Stomach (tissue), 8 donors: ENCODE measurements at regions not wholly inside any gene's neighbourhood (a gene's known extent, or its start where the extent isn't known, plus 50 kb on each side); places are given as distances from the start of the nearest gene placed in this dataset.

ENCODE experiments used
- DNase-seq, 2 donors: peaks; one replicate each; pipeline versions ENCODE4 v3.0.0 to v3.0.0-alpha.2; 2013 to 2019
- H3K27ac ChIP-seq, 5 donors: fragments of 200-600 bp in 4 of 5; sonication (generic) in 4 of 5; one replicate each; pipeline ENCODE4 v1.5.1; 2013 to 2019; ENCODE audit warnings: mild to moderate bottlenecking in 1 of 5, moderate library complexity in 1 of 5
- H3K27me3 ChIP-seq, 3 donors: fragments of 200-600 bp; sonication (generic); one replicate each; pipeline ENCODE4 v1.5.1; 2017 to 2019; ENCODE audit warnings: mixed run types in 1 of 3
- H3K36me3 ChIP-seq, 4 donors: fragments of 200-600 bp; sonication (generic); 1 replicate in 3 of 4; 2 replicates in 1 of 4; pipeline ENCODE4 v1.5.1; 2016 to 2019
- H3K4me1 ChIP-seq, 4 donors: fragments of 200-600 bp; sonication (generic); one replicate each; pipeline ENCODE4 v1.5.1; 2016 to 2019
- H3K4me3 ChIP-seq, 4 donors: fragments of 200-600 bp; sonication (generic) in 3 of 4; one replicate each; pipeline ENCODE4 v1.5.1; 2016 to 2019; ENCODE audit warnings: mild to moderate bottlenecking in 1 of 4
- H3K9me3 ChIP-seq, 4 donors: fragments of 200-600 bp; sonication (generic); one replicate each; pipeline ENCODE4 v1.5.1; 2016 to 2019
- EP300 ChIP-seq: sonication (generic); formaldehyde crosslinking; IDR thresholded peaks from one replicate; pipeline ENCODE4 v1.6.1; 2017; ENCODE audit warnings: antibody characterized with exemption
- POLR2A ChIP-seq, 4 donors: fragments of 450-650 bp; IDR thresholded peaks; one replicate each; pipeline ENCODE4 v1.6.1; 2016; ENCODE audit warnings: antibody characterized with exemption in 4 of 4, control low read depth in 2 of 4, mild to moderate bottlenecking in 1 of 4, moderate library complexity in 1 of 4
- POLR2AphosphoS5 ChIP-seq, 3 donors: sonication (generic); formaldehyde crosslinking; IDR thresholded peaks; one replicate each; pipeline ENCODE4 v1.6.1; 2016; ENCODE audit warnings: antibody characterized with exemption in 3 of 3
- WGBS, 5 donors: extraction: QIAGEN DNeasy Blood & Tissue Kit in 3 of 5; methylation state at CpG; one replicate each; pipeline versions ENCODE4 v1.1.5 to v1.1.7; 2013 to 2018; 5-methylcytosine and 5-hydroxymethylcytosine counted together
- intact Hi-C: fragments of 100-400 bp; cut with DNase I; formaldehyde crosslinking; loops from one replicate; pipeline ENCODE4 v1.15.1; 2023; ENCODE audit warnings: low total_unique reads
- TF ChIP-seq, protein P1 (sequence below), 7 experiments: fragments of 450-650 bp in 4 of 7; fragments of 200-600 bp in 3 of 7; sonication (generic) in 3 of 7; IDR thresholded peaks; one replicate each; pipeline ENCODE4 v1.5.1; 2016 to 2019; ENCODE audit warnings: antibody characterized with exemption in 7 of 7, control low read depth in 2 of 7, mild to moderate bottlenecking in 1 of 7
- donor health status: healthy with polysubstance abuse.
- donor health status: Bipolar disorder and iron deficiency.
- donor health status: healthy.

DNA sequence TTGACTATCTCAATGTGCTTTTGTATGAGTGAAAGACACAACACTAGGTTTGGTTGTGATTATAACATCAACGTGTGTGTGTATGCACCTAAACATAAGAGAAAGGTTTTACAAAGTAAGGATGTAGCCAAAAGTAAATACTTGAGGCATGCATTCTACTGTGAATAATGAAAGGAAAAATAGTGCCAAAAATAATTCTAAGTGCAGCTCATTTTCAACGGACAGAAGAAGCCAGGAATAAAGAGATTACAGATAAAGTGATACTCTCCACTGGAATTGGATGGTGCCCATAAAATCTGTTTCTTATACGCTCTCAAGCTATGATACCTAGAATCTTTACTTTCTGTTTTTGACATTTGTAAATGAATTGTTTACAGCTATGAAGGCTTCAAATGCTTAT lies 135.0 kb upstream of the TMEM72 start:
- Histone ChIP-seq H3K9me3 (no peaks in the 10 kb centered on the region), H3K4me3 (no peak overlapping the region), H3K4me1 (peaks cover 0 to 18% (median 11%) of the 10 kb centered on the region in 4 donors), H3K27me3 (no peaks in the 10 kb centered on the region), H3K27ac (no peak overlapping the region), H3K36me3 (no peaks in the 10 kb centered on the region)
- no peak for TF ChIP-seq POLR2A (IDR thresholded peaks at IDR 0.05)
- TF ChIP-seq, protein P1, sequence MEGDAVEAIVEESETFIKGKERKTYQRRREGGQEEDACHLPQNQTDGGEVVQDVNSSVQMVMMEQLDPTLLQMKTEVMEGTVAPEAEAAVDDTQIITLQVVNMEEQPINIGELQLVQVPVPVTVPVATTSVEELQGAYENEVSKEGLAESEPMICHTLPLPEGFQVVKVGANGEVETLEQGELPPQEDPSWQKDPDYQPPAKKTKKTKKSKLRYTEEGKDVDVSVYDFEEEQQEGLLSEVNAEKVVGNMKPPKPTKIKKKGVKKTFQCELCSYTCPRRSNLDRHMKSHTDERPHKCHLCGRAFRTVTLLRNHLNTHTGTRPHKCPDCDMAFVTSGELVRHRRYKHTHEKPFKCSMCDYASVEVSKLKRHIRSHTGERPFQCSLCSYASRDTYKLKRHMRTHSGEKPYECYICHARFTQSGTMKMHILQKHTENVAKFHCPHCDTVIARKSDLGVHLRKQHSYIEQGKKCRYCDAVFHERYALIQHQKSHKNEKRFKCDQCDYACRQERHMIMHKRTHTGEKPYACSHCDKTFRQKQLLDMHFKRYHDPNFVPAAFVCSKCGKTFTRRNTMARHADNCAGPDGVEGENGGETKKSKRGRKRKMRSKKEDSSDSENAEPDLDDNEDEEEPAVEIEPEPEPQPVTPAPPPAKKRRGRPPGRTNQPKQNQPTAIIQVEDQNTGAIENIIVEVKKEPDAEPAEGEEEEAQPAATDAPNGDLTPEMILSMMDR (IDR thresholded peaks at IDR 0.05) = no peak
- no peak for TF ChIP-seq POLR2AphosphoS5 (IDR thresholded peaks at IDR 0.05)
- no peak for TF ChIP-seq EP300
- no peak for DNase-seq
- 48 to 69% (median 57%) methylated on average over 3 of the region's 3 CpGs for WGBS, 5 donors
- intact Hi-C loops = no loop called here

DNA sequence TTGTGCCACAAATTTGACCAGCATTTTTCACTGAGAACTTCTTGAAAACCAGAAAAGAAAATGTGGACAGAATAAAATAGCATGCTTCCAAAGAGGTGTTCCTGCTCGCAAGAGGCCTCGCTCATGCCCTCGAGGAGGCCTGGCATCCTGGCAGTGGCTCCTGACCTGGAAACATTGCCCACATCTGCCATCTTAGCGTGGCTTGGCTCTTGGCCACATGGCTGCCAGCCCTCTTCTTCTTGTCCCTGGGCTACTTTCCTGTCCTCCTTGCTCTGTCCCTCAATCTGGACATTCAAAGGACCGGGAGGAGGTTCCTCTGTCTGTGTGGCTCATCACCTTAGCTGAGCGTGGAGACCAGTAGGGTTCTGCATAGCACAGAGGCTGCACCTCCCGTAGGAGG lies 131.6 kb upstream of the TMEM72 start:
- no peaks in the 10 kb centered on the region for H3K36me3 ChIP-seq
- no peak overlapping the region for H3K27ac ChIP-seq
- H3K9me3 ChIP-seq = no peaks in the 10 kb centered on the region
- WGBS, 5 donors = 73 to 86% (median 78%) methylated on average over 7 of the region's 7 CpGs
- H3K27me3 ChIP-seq = no peaks in the 10 kb centered on the region
- intact Hi-C loops = no loop called here
- H3K4me3 ChIP-seq = no peak overlapping the region
- TF ChIP-seq EP300 (no peak), POLR2A (IDR thresholded peaks at IDR 0.05) (no peak), POLR2AphosphoS5 (IDR thresholded peaks at IDR 0.05) (no peak)
- TF ChIP-seq, protein P1 (IDR thresholded peaks at IDR 0.05) = no peak
- peaks cover 0 to 18% (median 3%) of the 10 kb centered on the region in 4 donors for H3K4me1 ChIP-seq
- no peak for DNase-seq

DNA sequence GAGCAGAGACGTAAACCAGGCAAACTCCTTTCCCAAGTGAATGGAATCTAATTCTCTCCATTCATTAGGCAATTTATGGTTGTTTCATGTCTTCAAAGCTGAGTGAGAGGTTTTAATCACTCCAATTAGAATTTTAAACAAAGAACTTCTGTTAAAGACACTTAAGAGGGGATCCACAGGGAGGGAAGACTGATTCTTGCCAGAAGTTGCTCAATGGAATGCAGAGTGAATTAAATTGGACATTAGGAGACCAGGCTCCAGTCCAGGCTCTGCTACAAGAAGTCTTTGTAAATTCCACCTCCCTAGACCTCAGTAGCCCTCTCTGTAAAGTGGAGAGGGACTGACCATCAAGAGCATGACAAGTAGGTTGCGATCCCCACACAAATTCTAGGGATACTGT lies 130.7 kb upstream of the TMEM72 start:
- Histone ChIP-seq H3K4me1 (peaks cover 0 to 9% (median under 1%) of the 10 kb centered on the region in 4 donors), H3K36me3 (no peaks in the 10 kb centered on the region), H3K27ac (no peak overlapping the region), H3K27me3 (no peaks in the 10 kb centered on the region), H3K4me3 (no peak overlapping the region), H3K9me3 (no peaks in the 10 kb centered on the region)
- intact Hi-C loops = no loop called here
- no peak for TF ChIP-seq POLR2AphosphoS5 (IDR thresholded peaks at IDR 0.05)
- 74 to 88% (median 86%) methylated on average over 2 of the region's 2 CpGs for WGBS, 5 donors
- no peak for DNase-seq

DNA sequence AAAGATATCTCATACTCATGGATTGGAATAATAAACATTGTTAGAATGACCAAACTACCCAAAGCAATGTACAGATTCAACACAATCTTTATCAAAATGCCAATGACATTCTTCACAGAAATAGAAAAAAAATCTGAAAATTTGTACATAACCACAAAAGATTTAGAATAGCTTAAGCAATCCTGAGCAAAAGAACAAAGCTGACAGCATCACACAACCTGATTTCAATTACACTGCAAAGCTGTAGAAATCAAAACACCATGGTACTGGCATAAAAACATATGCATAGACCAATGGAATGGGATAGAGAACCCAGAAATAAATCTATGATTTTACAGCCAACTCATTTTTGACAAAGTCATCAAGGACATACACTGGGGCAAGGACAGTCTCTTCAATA lies 130.0 kb upstream of the TMEM72 start:
- no peaks in the 10 kb centered on the region for H3K27me3 ChIP-seq
- H3K9me3 ChIP-seq = no peaks in the 10 kb centered on the region
- DNase-seq = no peak
- peaks cover 0 to 4% (median 0%) of the 10 kb centered on the region in 4 donors for H3K4me1 ChIP-seq
- H3K36me3 ChIP-seq = no peaks in the 10 kb centered on the region
- intact Hi-C loops = no loop called here
- H3K27ac ChIP-seq = no peak overlapping the region
- no peak overlapping the region for H3K4me3 ChIP-seq
- TF ChIP-seq, protein P1 (IDR thresholded peaks at IDR 0.05) = no peak
- TF ChIP-seq EP300 (no peak), POLR2AphosphoS5 (IDR thresholded peaks at IDR 0.05) (no peak), POLR2A (IDR thresholded peaks at IDR 0.05) (no peak)

DNA sequence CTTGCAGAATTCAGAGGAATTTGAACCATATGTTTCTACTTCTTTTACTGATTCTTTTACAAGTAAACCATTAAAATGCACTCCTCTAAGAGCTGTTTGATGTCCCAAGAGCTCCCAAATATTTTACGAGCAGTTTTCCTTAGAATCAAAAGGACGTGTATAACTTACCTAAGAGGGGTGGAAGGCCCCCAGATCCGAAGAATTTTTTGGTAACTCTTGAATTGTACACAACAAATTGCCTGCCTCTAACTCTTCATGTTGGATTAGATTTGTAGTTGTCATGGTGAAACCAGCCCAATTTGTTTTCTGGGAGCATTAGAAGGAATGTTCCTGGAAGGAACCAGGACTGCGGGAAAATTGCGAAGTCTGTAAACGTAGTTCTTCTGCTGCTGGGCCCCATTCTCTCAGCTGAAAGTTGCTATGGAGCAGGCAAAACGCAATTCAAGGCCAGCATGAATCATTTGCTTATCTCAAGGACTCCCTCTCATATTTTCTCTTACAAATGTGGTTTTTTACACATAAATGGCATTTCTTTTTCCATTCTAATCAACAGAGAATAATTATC lies 124.8 kb upstream of the TMEM72 start:
- H3K9me3 ChIP-seq = no peaks in the 10 kb centered on the region
- intact Hi-C loops = no loop called here
- no peaks in the 10 kb centered on the region for H3K36me3 ChIP-seq
- no peaks in the 10 kb centered on the region for H3K27me3 ChIP-seq
- no peak overlapping the region for H3K4me3 ChIP-seq
- no peak overlapping the region for H3K27ac ChIP-seq
- no peak for TF ChIP-seq POLR2A (IDR thresholded peaks at IDR 0.05)
- TF ChIP-seq, protein P1 (IDR thresholded peaks at IDR 0.05) = no peak
- TF ChIP-seq POLR2AphosphoS5 (IDR thresholded peaks at IDR 0.05) = no peak
- TF ChIP-seq EP300 = no peak
- H3K4me1 ChIP-seq = no peaks in the 10 kb centered on the region
- peak in 1 of 2 donors; percentile 76 for DNase-seq
- WGBS, 5 donors = 63 to 75% (median 74%) methylated on average over 7 of the region's 7 CpGs
